Epithelial cell of esophagus (primary cell): ENCODE measurements at regions not wholly inside any gene's neighbourhood (a gene's known extent, or its start where the extent isn't known, plus 50 kb on each side); places are given as distances from the start of the nearest gene placed in this dataset.

Experiments used
- DNase-seq: peaks from one replicate; pipeline ENCODE4 v3.0.0; 2010; ENCODE audit warnings: low read depth
- H3K4me3 ChIP-seq: 2 replicates; pipeline ENCODE4 v1.5.1; 2011; ENCODE audit warnings: mild to moderate bottlenecking, low read length, control low read depth
- TF ChIP-seq, protein P1 (sequence below): IDR thresholded peaks from 2 replicates; pipeline ENCODE4 v1.5.1; 2011; ENCODE audit warnings: low read depth, mild to moderate bottlenecking, low read length, control low read depth, inconsistent platforms; ENCODE audit not compliant: insufficient read depth; ENCODE audit errors: missing control alignments

DNA sequence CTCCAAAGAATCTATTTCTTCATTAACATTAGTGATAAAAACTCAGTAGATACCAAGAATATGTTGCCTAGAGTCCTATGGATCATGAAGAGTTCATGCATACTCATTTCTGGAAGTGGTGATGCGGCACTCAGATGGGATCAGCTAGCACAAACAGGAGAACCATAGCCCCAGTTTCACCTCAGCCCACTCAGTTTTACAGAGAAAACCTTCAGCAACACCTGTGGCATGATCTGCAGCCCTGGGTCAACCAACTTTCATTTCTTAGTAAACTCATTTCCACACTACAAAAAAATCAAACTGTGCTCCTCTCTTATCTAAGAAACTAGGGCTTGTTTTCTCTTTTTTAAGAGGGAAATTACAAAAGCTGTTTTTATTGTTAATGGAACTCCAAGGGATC is 569.4 kb downstream of the CCDC85A start:
- no peak overlapping the region for H3K4me3 ChIP-seq
- TF ChIP-seq, protein P1, sequence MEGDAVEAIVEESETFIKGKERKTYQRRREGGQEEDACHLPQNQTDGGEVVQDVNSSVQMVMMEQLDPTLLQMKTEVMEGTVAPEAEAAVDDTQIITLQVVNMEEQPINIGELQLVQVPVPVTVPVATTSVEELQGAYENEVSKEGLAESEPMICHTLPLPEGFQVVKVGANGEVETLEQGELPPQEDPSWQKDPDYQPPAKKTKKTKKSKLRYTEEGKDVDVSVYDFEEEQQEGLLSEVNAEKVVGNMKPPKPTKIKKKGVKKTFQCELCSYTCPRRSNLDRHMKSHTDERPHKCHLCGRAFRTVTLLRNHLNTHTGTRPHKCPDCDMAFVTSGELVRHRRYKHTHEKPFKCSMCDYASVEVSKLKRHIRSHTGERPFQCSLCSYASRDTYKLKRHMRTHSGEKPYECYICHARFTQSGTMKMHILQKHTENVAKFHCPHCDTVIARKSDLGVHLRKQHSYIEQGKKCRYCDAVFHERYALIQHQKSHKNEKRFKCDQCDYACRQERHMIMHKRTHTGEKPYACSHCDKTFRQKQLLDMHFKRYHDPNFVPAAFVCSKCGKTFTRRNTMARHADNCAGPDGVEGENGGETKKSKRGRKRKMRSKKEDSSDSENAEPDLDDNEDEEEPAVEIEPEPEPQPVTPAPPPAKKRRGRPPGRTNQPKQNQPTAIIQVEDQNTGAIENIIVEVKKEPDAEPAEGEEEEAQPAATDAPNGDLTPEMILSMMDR: no peak
- no peak for DNase-seq

GRCh38 chr2:56754066-56754615 is 570.4 kb downstream of the CCDC85A start:
- H3K4me3 ChIP-seq: no peak overlapping the region
- TF ChIP-seq, protein P1: no peak
- DNase-seq: no peak

GRCh38 chr2:56754627-56755026 is 570.8 kb downstream of the CCDC85A start:
- DNase-seq: no peak
- no peak overlapping the region for H3K4me3 ChIP-seq
- TF ChIP-seq, protein P1: no peak

DNA sequence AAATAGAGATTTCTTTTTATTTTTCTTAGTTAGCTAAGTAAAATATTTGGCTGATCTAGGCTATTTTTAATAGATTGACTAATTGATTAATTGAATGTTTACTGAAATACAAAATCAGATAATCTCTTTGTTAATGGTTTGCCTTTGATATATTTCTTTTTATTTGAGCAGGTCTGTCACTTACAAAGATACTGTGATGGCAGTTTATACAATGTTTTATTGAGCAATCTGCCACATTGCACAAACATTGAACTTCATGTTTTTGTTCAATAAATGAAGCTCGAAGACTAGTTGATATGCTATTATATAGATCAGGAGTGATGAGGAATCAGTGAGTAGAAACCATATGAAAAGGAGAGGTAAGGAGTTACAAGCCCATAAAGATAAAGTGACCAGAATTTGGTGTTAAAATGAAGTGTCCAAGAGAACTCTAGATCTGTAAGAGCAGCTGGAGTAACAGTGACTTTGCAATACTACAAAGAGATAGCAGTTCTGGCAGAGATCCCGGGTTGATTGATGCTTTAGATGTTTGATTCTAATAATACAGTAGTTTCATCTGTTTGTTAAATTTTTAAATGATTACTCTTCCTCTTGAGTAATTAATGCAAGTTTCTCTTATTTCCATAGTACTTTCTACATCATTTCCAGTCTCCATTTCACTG is 574.2 kb downstream of the CCDC85A start:
- no peak for DNase-seq
- TF ChIP-seq, protein P1: no peak
- H3K4me3 ChIP-seq: no peak overlapping the region

- no peak overlapping the region for H3K4me3 ChIP-seq
- TF ChIP-seq, protein P1: no peak
- no peak for DNase-seq
These were observed 579.9 kb downstream of the CCDC85A start for GRCh38 chr2:56763683-56764082.

DNA sequence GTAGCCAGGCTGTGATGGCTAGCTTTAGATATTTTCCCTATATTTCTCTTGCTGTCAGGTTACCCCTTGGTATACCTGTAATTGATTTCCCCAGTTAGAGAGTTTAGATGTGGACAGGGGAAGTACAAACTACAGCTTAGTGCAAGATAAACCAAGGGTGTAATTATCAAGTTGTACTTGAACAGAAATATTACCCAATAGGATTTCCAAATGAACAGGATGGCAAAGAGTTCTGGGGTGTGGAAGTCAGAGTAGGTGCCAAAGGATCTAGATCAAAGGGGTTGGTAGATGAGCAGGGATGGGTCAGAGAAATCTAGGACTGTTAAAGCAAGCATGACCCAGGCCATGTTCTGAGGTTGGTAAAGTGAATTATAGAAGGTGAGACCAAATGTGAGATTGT is 585.2 kb downstream of the CCDC85A start:
- no peak for DNase-seq
- TF ChIP-seq, protein P1: no peak
- H3K4me3 ChIP-seq: no peak overlapping the region

- no peak overlapping the region for H3K4me3 ChIP-seq
- no peak for DNase-seq
- TF ChIP-seq, protein P1: no peak
These were observed 586.7 kb downstream of the CCDC85A start for GRCh38 chr2:56770490-56770889.
